H1 (cell line): ENCODE measurements at regions not wholly inside any gene's neighbourhood (a gene's known extent, or its start where the extent isn't known, plus 50 kb on each side); places are given as distances from the start of the nearest gene placed in this dataset.

ENCODE experiments used
- CTCF ChIA-PET: fragments of 300-600 bp; sonication (Branson Sonifier 250); formaldehyde crosslinking; loops from one replicate; lab custom pipeline; 2021; ENCODE audit not compliant: partially characterized antibody; lab: Charles Lee
- POLR2A ChIA-PET: fragments of 300-600 bp; sonication (Branson Sonifier 250); formaldehyde crosslinking; loops from one replicate; lab custom pipeline; 2021; ENCODE audit warnings: inconsistent platforms; ENCODE audit not compliant: partially characterized antibody; lab: Charles Lee
- DNase-seq, 2 experiments: peaks; one replicate each; pipeline versions ENCODE4 v3.0.0 to v3.0.0-alpha.2; 2010 to 2022; ENCODE audit warnings: low spot score in 2 of 2, low read depth in 1 of 2, mixed read lengths in 1 of 2
- FAIRE-seq: peaks from 2 replicates; lab custom pipeline; 2011; peaks lifted over from hg19 to GRCh38; lab: Jason Lieb, UNC
- H2AFZ ChIP-seq: 2 replicates; pipeline ENCODE4 v1.8.1; 2012; ENCODE audit warnings: low read length, inconsistent platforms
- H2AK5ac ChIP-seq: 2 replicates; pipeline ENCODE4 v1.6.1; 2013; ENCODE audit warnings: low read depth, low read length
- H2BK120ac ChIP-seq: replicated peaks from 2 replicates; pipeline ENCODE3; 2013; ENCODE audit warnings: low read depth, low read length, inconsistent platforms
- H2BK12ac ChIP-seq: 2 replicates; pipeline ENCODE4 v1.6.1; 2013; ENCODE audit warnings: low read depth, low read length
- H2BK15ac ChIP-seq: 2 replicates; pipeline ENCODE4 v1.6.1; 2013; ENCODE audit warnings: low read length
- H2BK20ac ChIP-seq: 2 replicates; pipeline ENCODE4 v1.6.1; 2013; ENCODE audit warnings: low read length
- H2BK5ac ChIP-seq: 2 replicates; pipeline ENCODE4 v1.6.1; 2013; ENCODE audit warnings: low read depth, low read length
- H3K14ac ChIP-seq: 2 replicates; pipeline ENCODE4 v1.6.1; 2013; ENCODE audit warnings: inconsistent platforms; ENCODE audit not compliant: insufficient read length
- H3K18ac ChIP-seq: 2 replicates; pipeline ENCODE4 v1.6.1; 2013; ENCODE audit warnings: low read length; ENCODE audit errors: extremely low read depth
- H3K23ac ChIP-seq: 2 replicates; pipeline ENCODE4 v1.6.1; 2013; ENCODE audit warnings: inconsistent platforms; ENCODE audit not compliant: insufficient read length
- H3K23me2 ChIP-seq: 2 replicates; pipeline ENCODE4 v1.6.1; 2013; ENCODE audit warnings: low read depth, low read length
- H3K27ac ChIP-seq: 2 replicates; pipeline ENCODE4 v1.6.1; 2011; ENCODE audit warnings: low read depth, low read length, inconsistent platforms
- H3K27me3 ChIP-seq, 4 experiments: replicated peaks in 1 of 4; 1 replicate in 1 of 4; 2 replicates in 3 of 4; pipeline versions ENCODE4 v1.6.1 to v1.8.1; 2011 to 2013; ENCODE audit warnings: low read length in 3 of 4, mild to moderate bottlenecking in 3 of 4, inconsistent platforms in 2 of 4, mixed read lengths in 2 of 4, moderate library complexity in 1 of 4; ENCODE audit not compliant: control insufficient read depth in 3 of 4, insufficient read depth in 3 of 4; ENCODE audit errors: extremely low read depth in 1 of 4
- H3K36me3 ChIP-seq, 4 experiments: 2 replicates each; pipeline versions ENCODE4 v1.6.1 to v1.8.1; 2011 to 2013; ENCODE audit warnings: mild to moderate bottlenecking in 4 of 4, low read length in 3 of 4, moderate library complexity in 2 of 4, control low read depth in 1 of 4, inconsistent platforms in 1 of 4; ENCODE audit not compliant: insufficient read depth in 4 of 4, control insufficient read depth in 2 of 4
- H3K4ac ChIP-seq: replicated peaks from 2 replicates; pipeline ENCODE3; 2013; ENCODE audit warnings: low read length, low read depth, mixed read lengths, inconsistent platforms; ENCODE audit not compliant: insufficient read length
- H3K4me1 ChIP-seq, 4 experiments: replicated peaks in 1 of 4; 1 replicate in 1 of 4; 2 replicates in 3 of 4; pipeline versions ENCODE4 v1.6.1 to v1.8.1; 2011 to 2013; ENCODE audit warnings: low read length in 3 of 4, inconsistent platforms in 2 of 4, mixed read lengths in 1 of 4; ENCODE audit not compliant: insufficient read depth in 4 of 4, control insufficient read depth in 3 of 4
- H3K4me2 ChIP-seq, 2 experiments: 2 replicates each; pipeline versions ENCODE4 v1.6.1 to v1.8.1; 2011 to 2013; ENCODE audit warnings: low read depth in 2 of 2, low read length in 2 of 2, control low read depth in 1 of 2, inconsistent platforms in 1 of 2, mild to moderate bottlenecking in 1 of 2; ENCODE audit not compliant: insufficient read depth in 1 of 2
- H3K4me3 ChIP-seq, 4 experiments: fragments of 200-600, 300-600 bp in 1 of 4; sonication (generic), shearing (Covaris generic), sonication (Bioruptor Twin) in 1 of 4; 2 replicates each; pipeline versions ENCODE4 v1.5.1 to v1.8.1; 2011 to 2016; ENCODE audit warnings: low read length in 4 of 4, low read depth in 3 of 4, control low read depth in 2 of 4, inconsistent platforms in 2 of 4, mild to moderate bottlenecking in 2 of 4, mixed read lengths in 1 of 4, moderate library complexity in 1 of 4; ENCODE audit not compliant: insufficient read depth in 2 of 4; ENCODE audit errors: extremely low read depth in 1 of 4
- H3K56ac ChIP-seq: replicated peaks from 2 replicates; pipeline ENCODE3; 2013; ENCODE audit warnings: low read depth, mild to moderate bottlenecking, mixed read lengths, low read length, inconsistent platforms; ENCODE audit not compliant: insufficient read length
- H3K79me1 ChIP-seq: 2 replicates; pipeline ENCODE4 v1.6.1; 2013; ENCODE audit warnings: low read depth, low read length, control low read depth
- H3K79me2 ChIP-seq, 2 experiments: 2 replicates each; pipeline versions ENCODE4 v1.6.1 to v1.8.1; 2012 to 2013; ENCODE audit warnings: low read length in 2 of 2, mild to moderate bottlenecking in 2 of 2, inconsistent platforms in 1 of 2; ENCODE audit not compliant: insufficient read depth in 2 of 2, control insufficient read depth in 1 of 2
- H3K9ac ChIP-seq, 4 experiments: replicated peaks in 1 of 4; 1 replicate in 1 of 4; 2 replicates in 3 of 4; pipeline versions ENCODE4 v1.6.1 to v1.8.1; 2011 to 2013; ENCODE audit warnings: low read depth in 3 of 4, low read length in 3 of 4, control low read depth in 2 of 4, mild to moderate bottlenecking in 2 of 4, moderate library complexity in 2 of 4, inconsistent platforms in 1 of 4; ENCODE audit errors: extremely low read depth in 1 of 4
- H3K9me3 ChIP-seq, 2 experiments: 2 replicates each; pipeline versions ENCODE4 v1.6.1 to v1.8.1; 2012 to 2013; ENCODE audit warnings: mild to moderate bottlenecking in 2 of 2, moderate library complexity in 2 of 2, control low read depth in 1 of 2, inconsistent platforms in 1 of 2, low read depth in 1 of 2, low read length in 1 of 2, mixed read lengths in 1 of 2; ENCODE audit not compliant: insufficient read depth in 2 of 2
- H4K20me1 ChIP-seq, 2 experiments: replicated peaks in 1 of 2; 2 replicates each; pipeline versions ENCODE3 to v1.8.1; 2011 to 2013; ENCODE audit warnings: inconsistent platforms in 2 of 2, low read length in 2 of 2, mild to moderate bottlenecking in 1 of 2; ENCODE audit not compliant: insufficient read depth in 2 of 2, control insufficient read depth in 1 of 2
- H4K5ac ChIP-seq: 2 replicates; pipeline ENCODE4 v1.6.1; 2013; ENCODE audit warnings: low read length, low read depth, mixed read lengths, inconsistent platforms; ENCODE audit not compliant: insufficient read length
- H4K8ac ChIP-seq: 2 replicates; pipeline ENCODE4 v1.8.0; 2013; ENCODE audit warnings: mild to moderate bottlenecking, moderate library complexity, low read length, inconsistent platforms; ENCODE audit not compliant: insufficient read depth; ENCODE audit errors: extremely low read depth
- H4K91ac ChIP-seq: replicated peaks from 2 replicates; pipeline ENCODE3; 2013; ENCODE audit warnings: low read length, mixed read lengths, inconsistent platforms; ENCODE audit not compliant: insufficient read length
- BACH1 ChIP-seq: IDR thresholded peaks from 2 replicates; pipeline ENCODE4 v1.6.1; 2012; ENCODE audit warnings: low read length, improper control_type of control experiment
- WGBS, 2 experiments: shearing (Covaris generic) in 1 of 2; methylation state at CpG; one replicate each; pipeline versions ENCODE4 v1.1.6 to v1.1.7; 2013 to 2015; ENCODE audit warnings: low lambda C conversion rate in 2 of 2, mixed read lengths in 2 of 2, inconsistent platforms in 1 of 2, low coverage in 1 of 2, missing lambda C conversion rate in 1 of 2; ENCODE audit not compliant: insufficient replicate concordance in 2 of 2, insufficient coverage in 1 of 2, insufficient read length in 1 of 2; ENCODE audit errors: extremely low coverage in 1 of 2, missing lambda C conversion rate in 1 of 2; 5-methylcytosine and 5-hydroxymethylcytosine counted together

DNA sequence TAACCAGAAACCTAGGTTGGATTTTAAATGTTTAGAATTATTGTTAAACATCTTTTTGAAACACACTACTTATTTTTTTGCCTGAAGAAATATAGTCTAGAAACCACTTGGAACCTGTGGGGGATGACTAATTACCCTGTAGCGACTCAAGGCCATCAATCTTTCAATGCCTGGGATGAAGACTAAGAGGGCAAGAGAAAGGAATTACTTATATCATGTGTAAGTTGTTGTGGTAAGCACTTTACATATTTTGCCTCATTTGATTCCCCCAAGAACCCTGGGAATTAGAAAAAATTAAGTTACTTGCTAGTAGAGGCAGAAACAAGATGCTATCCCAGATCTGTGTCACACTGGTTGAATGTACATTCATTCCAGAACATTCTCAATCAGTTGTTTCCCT lies 170.9 kb upstream of the GRIA3 start:
- CTCF ChIA-PET, result no interaction called here
- no peak overlapping the region for H2BK120ac ChIP-seq

More for the DNA sequence above, 170.9 kb upstream of the GRIA3 start:
- Histone ChIP-seq H3K9ac (no peak overlapping the region), H4K5ac (no peak overlapping the region), H3K4me2 (no peak overlapping the region), H3K4me3 (no peak overlapping the region), H2BK5ac (no peak overlapping the region), H3K79me2 (no peaks in the 10 kb centered on the region), H3K36me3 (no peaks in the 10 kb centered on the region), H2AK5ac (no peak overlapping the region), H4K8ac (no peak overlapping the region), H3K23me2 (no peaks in the 10 kb centered on the region), H3K27me3 (no peaks in the 10 kb centered on the region), H4K20me1 (no peaks in the 10 kb centered on the region), H3K4ac (no peak overlapping the region), H3K23ac (no peak overlapping the region), H3K56ac (no peak overlapping the region), H3K27ac (no peak overlapping the region), H3K9me3 (no peaks in the 10 kb centered on the region), H2BK12ac (no peak overlapping the region), H4K91ac (no peak overlapping the region), H2BK20ac (no peak overlapping the region), H2BK15ac (no peak overlapping the region), H3K18ac (no peak overlapping the region), H3K79me1 (no peaks in the 10 kb centered on the region), H2AFZ (no peak overlapping the region), H3K4me1 (no peaks in the 10 kb centered on the region), H3K14ac (no peak overlapping the region)
- WGBS, 2 experiments, result 92% methylated on average over 1 of the region's 1 CpG; no CpG with 5 or more reads in 1 of the 2 experiments
- TF ChIP-seq BACH1, result no peak
- DNase-seq (no peak), FAIRE-seq (no peak)
- POLR2A ChIA-PET, result no interaction called here
